Liver (tissue), 3 donors: ENCODE measurements at regions not wholly inside any gene's neighbourhood (a gene's known extent, or its start where the extent isn't known, plus 50 kb on each side); places are given as distances from the start of the nearest gene placed in this dataset.

Experiments
- CTCF ChIP-seq: fragments of 150-350 bp; IDR thresholded peaks from 2 replicates; pipeline ENCODE4 v1.5.1; 2017; ENCODE audit warnings: improper control_type of control experiment, low read depth, low read length; ENCODE audit not compliant: missing input control
- FOXA2 ChIP-seq: IDR thresholded peaks from 2 replicates; pipeline ENCODE4 v1.6.1; 2016; ENCODE audit warnings: antibody characterized with exemption
- MAX ChIP-seq: IDR thresholded peaks from 2 replicates; pipeline ENCODE4 v1.6.1; 2016; ENCODE audit warnings: antibody characterized with exemption
- RAD21 ChIP-seq, 2 donors: IDR thresholded peaks; 2 replicates each; pipeline ENCODE4 v1.6.1; 2016; ENCODE audit warnings: antibody characterized with exemption in 2 of 2, mild to moderate bottlenecking in 2 of 2
- TAF1 ChIP-seq: conservative IDR thresholded peaks from 2 replicates; pipeline ENCODE4 v1.6.1; 2016; ENCODE audit warnings: antibody characterized with exemption, mild to moderate bottlenecking
- YY1 ChIP-seq: IDR thresholded peaks from 2 replicates; pipeline ENCODE4 v1.6.1; 2016; ENCODE audit warnings: antibody characterized with exemption, mild to moderate bottlenecking
- donor health status: healthy.
- donor health status: healthy.

GRCh38 chr12:63396135-63396534 lies 245.1 kb upstream of the AVPR1A start:
- no peak for TF ChIP-seq CTCF
- TF ChIP-seq YY1, result no peak
- no peak for TF ChIP-seq TAF1
- no peak for TF ChIP-seq FOXA2
- no peak for TF ChIP-seq MAX
- no peak for TF ChIP-seq RAD21 (IDR thresholded peaks at IDR 0.05)
